Activated CD4-positive, alpha-beta T cell treated with anti-CD3 and anti-CD28 coated beads, Interleukin-2, amount 50 U/mL, for 48 hours (primary cell): ENCODE measurements at regions not wholly inside any gene's neighbourhood (a gene's known extent, or its start where the extent isn't known, plus 50 kb on each side); places are given as distances from the start of the nearest gene placed in this dataset.
"Not testable (repeated sequence)": the region's sequence is repeated elsewhere in the genome, so short reads cannot be mapped to it uniquely, and the experiment has no call there.

Experiments
- DNase-seq, 2 experiments: peaks; one replicate each; pipeline ENCODE4 v3.0.0-alpha.2; 2020

DNA sequence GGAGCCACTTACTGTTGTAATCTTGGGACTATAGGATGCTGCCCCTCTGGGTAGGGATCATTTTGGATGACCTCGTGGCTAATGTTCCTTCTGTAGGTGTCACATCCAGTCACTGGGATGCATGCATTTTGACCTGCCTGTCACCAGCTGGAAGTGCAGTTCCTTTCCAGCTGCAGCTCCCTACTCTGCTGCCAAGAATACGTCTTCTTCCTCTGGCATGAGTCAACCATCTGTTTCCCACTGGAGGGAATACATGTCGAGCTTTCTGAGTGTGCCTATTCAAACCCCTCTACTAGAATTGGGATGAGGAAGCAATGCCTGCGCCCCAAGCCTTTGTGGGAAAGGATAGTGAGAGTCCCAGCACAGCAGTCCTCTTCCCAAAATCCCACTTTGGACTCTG, 415.5 kb upstream of the ADAMTS5 start:
- no peak for DNase-seq

- no peak for DNase-seq
These were observed 413.4 kb upstream of the ADAMTS5 start for GRCh38 chr21:27380303-27380702.

- no peak for DNase-seq
These were observed 412.5 kb upstream of the ADAMTS5 start for GRCh38 chr21:27379354-27379753.

DNA sequence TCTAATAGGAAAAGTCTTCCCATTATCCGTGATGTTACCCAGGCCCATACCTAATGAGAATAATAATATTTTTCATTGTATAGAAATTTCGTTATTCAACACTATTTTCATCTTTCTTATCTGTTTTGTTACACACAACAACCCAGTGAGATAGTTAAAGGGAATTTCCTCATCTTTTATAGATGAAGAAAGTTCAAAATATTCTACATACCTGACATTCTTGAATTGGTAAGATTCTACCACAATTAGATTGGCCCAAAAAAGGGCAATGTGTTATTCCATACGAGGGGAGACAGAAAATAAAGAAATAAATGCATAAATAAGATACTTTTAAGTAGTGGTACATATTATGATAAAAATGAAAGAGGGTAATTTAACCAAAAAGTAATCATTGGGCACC, 405.5 kb upstream of the ADAMTS5 start:
- no peak for DNase-seq

GRCh38 chr21:27371975-27372331, 405.1 kb upstream of the ADAMTS5 start:
- no peak for DNase-seq

- no peak for DNase-seq
These were observed 404.5 kb upstream of the ADAMTS5 start for GRCh38 chr21:27371115-27371974.

- no peak for DNase-seq
These were observed 403.2 kb upstream of the ADAMTS5 start for GRCh38 chr21:27369978-27370571.

DNA sequence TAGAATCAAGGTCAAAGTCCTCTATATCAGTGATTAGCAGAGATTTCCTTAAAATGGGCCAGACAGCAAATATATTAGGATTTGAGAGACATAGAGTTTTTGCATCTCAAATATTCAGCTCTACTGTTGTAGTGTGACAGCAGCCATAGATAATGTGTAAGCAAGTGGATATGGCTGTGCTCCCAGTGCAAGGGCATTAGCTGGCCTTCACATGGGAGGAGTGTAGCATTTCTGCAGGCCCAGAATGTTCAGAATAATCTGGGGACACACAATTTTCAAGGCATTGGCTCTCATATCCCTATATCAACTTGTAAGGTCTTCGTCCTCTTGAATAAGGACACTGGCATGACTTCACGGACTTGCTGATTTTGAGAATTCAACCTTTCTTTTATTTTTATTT, 402.3 kb upstream of the ADAMTS5 start:
- DNase-seq = no peak

- DNase-seq = no peak
These were observed 399.9 kb upstream of the ADAMTS5 start for GRCh38 chr21:27366646-27367235.

GRCh38 chr21:27366036-27366435, 399.1 kb upstream of the ADAMTS5 start:
- no peak for DNase-seq

DNA sequence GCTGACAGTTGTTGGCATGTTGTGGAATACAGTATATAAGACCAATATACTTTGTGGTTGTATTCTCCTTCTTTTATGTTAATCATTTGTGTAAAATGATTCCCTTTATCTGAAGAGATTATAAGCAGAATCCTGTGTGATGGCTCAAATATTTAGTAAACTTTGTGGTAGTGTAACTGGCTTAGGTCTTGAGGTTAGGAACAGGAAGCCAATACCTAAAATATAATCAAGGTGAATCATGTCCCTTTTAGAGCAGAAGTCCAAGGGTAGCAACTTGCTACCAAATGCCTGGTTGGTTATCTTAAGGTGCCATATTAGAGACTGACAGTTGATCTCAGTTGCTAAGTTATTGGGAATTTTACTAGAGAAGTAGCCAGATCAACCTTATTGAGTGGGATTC, 398.5 kb upstream of the ADAMTS5 start:
- DNase-seq = no peak

DNA sequence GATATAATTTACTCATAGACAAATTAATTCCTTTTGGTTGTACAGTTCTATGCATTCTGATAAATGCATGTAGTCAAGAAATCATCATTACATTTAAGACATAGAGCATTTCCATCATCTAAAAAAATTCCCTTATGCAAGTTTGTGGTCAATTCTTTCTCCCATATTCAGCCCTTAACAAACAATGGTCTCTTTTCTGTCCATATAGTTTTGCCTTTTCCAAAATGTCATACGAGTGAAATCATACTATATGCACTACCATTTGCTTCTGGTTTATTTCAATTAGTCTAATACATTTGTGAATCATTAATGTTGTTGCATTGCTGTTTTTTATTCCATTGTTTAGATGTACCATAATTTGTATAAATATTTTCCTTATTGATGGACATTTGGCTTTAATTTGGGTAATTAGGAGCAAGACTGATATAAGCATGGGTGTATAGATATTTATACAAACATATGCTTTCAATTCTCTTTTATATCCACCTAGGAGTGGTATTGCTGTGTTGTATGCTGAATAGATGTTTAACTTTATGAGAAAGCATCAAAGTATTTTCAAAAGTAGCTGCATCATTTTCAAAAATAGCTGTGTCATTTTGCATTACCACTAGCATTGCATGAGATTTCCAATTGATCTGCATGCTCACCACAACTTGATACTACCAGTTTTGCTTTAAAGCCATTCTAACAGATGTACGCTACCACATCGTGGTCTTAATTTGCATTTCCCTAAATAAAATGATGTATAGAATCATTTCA, 397.0 kb upstream of the ADAMTS5 start:
- DNase-seq = no peak

- DNase-seq = no peak
These were observed 395.4 kb upstream of the ADAMTS5 start for GRCh38 chr21:27362249-27362648.

DNA sequence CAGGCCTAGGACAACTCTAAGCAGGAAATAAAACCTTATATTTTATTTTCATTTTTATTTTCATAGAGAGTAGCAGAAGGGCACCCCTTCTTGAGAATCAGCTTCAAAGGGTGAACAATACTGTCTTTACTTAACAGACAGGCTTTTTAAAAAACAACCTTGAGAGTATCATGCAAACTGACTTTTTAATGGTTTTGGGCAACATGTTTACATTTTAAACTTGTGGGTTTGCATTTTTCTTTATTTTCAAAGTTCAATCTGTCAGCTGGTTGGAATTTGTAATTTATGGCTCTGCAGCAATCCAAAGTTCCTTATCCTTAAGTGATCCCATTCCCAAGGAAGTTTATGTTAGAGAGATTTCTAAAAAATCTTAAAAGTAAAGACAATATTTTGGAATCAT, 392.3 kb upstream of the ADAMTS5 start:
- DNase-seq = no peak

DNA sequence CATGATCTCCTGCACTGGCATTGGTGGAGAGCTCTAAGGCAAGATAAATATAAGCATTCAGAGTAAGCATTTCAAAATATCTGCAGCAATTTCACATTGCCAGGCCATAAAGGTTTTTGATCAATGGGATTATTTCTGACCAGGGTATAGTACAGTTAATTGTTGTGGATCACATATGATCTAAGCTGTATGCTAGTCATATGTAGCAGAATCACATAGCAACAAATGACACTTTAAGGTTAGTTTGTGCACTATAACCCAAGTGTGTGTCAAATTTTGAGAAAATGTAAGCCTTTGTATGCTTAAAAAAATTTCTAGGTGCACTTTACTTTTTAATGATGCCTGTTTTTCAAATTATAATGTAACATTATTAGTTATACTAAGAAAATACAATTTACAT, 386.0 kb upstream of the ADAMTS5 start:
- no peak for DNase-seq

- no peak for DNase-seq
These were observed 379.2 kb upstream of the ADAMTS5 start for GRCh38 chr21:27346041-27346448.

DNA sequence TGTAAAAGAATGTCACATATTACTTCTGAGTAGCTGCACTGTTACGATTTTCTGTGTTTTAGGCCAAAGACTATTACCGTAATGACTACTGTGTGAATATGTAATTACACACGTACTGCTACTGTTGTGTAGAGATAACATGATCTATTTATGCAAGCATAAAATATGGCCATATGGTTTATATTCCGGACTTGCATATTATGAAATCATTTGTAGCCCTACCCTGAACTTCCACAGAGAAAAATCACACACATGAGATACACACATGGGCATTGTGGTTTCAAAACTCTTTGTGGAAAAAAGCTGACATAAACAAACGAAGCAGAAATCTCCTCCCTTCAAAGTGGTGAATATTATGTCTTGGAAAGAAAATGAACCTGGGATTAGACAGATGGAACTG, 373.0 kb upstream of the ADAMTS5 start:
- no peak for DNase-seq

DNA sequence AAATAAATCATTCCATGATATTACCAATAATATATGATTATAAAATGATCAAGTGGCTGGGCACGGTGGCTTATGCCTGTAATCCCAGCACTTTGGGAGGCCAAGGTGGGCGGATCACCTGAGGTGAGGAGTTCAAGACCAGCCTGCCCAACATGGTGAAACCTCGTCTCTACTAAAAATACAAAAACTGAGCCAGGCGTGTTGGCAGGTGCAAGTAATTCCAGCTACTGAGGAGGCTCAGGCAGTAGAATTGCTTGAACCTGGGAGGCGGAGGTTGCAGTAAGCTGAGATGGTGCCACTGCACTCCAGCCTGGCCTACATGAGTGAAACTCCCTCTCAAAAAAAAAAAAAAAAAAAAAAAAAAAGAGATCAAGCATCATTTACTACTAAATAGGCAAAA, 371.1 kb upstream of the ADAMTS5 start:
- DNase-seq = not testable (repeated sequence)

DNA sequence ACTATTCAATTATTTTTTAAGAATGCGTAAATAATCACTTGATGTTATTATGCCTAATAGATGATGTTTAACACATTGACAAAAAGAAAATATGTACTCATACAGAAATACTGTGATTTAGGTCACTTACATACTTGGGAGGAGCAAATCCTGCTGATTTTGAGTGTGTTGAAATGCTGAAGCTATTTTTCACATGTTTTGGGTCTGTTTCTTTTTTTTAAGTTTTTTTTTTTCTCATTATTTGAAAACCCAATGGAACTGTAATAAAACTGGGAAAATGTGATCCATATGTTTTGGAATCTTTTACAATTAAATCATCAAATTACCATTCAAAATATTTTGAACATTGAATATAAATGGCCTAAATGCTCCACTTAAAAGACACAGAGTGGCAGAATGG, 366.2 kb upstream of the ADAMTS5 start:
- DNase-seq = no peak

GRCh38 chr21:27329255-27329851, 362.5 kb upstream of the ADAMTS5 start:
- no peak for DNase-seq

GRCh38 chr21:27326301-27326700, 359.4 kb upstream of the ADAMTS5 start:
- DNase-seq = no peak

- DNase-seq = no peak
These were observed 356.4 kb upstream of the ADAMTS5 start for GRCh38 chr21:27323331-27323730.

- DNase-seq = no peak
These were observed 354.9 kb upstream of the ADAMTS5 start for GRCh38 chr21:27321791-27322190.
